Osteoblast (primary cell): ENCODE measurements at regions not wholly inside any gene's neighbourhood (a gene's known extent, or its start where the extent isn't known, plus 50 kb on each side); places are given as distances from the start of the nearest gene placed in this dataset.

Experiments
- DNase-seq: peaks from one replicate; pipeline ENCODE4 v3.0.0; 2011; ENCODE audit warnings: low spot score, mixed read lengths; ENCODE audit not compliant: insufficient read length; ENCODE audit errors: missing footprints
- H2AFZ ChIP-seq: 2 replicates; pipeline ENCODE4 v1.6.0; 2011; ENCODE audit warnings: mild to moderate bottlenecking, low read length
- H3K27ac ChIP-seq: 2 replicates; pipeline ENCODE4 v1.5.1; 2011; ENCODE audit warnings: mild to moderate bottlenecking, low read depth, low read length, moderate library complexity
- H3K27me3 ChIP-seq: 2 replicates; pipeline ENCODE4 v1.6.0; 2012; ENCODE audit warnings: mild to moderate bottlenecking, control low read depth, inconsistent platforms, low read length, moderate library complexity; ENCODE audit not compliant: insufficient read depth
- H3K36me3 ChIP-seq: 2 replicates; pipeline ENCODE4 v1.5.1; 2011; ENCODE audit warnings: mild to moderate bottlenecking, low read length, control low read depth, moderate library complexity; ENCODE audit not compliant: insufficient read depth
- H3K4me1 ChIP-seq: 2 replicates; pipeline ENCODE4 v1.5.1; 2011; ENCODE audit warnings: mild to moderate bottlenecking, low read length, control low read depth, moderate library complexity; ENCODE audit not compliant: insufficient read depth
- H3K4me2 ChIP-seq: 2 replicates; pipeline ENCODE4 v1.6.0; 2011; ENCODE audit warnings: mild to moderate bottlenecking, low read length; ENCODE audit not compliant: insufficient read depth
- H3K4me3 ChIP-seq: fragments of 200-600 bp; sonication (generic); 3 replicates; pipeline ENCODE4 v1.5.1; 2012; ENCODE audit warnings: mild to moderate bottlenecking, low read length, inconsistent platforms; ENCODE audit not compliant: insufficient read depth
- H3K79me2 ChIP-seq: 2 replicates; pipeline ENCODE4 v1.6.0; 2012; ENCODE audit warnings: mild to moderate bottlenecking, low read length, control low read depth, inconsistent platforms; ENCODE audit not compliant: insufficient read depth
- H3K9me3 ChIP-seq: 2 replicates; pipeline ENCODE4 v1.5.1; 2011; ENCODE audit warnings: low read depth, low read length, control low read depth
- H4K20me1 ChIP-seq: 2 replicates; pipeline ENCODE4 v1.6.0; 2012; ENCODE audit warnings: mild to moderate bottlenecking, low read length, control low read depth; ENCODE audit not compliant: insufficient read depth
- CTCF ChIP-seq: IDR thresholded peaks from 2 replicates; pipeline ENCODE4 v1.5.1; 2011; ENCODE audit warnings: mild to moderate bottlenecking, low read depth, low read length, moderate library complexity; ENCODE audit errors: extremely low read depth

- H3K4me3 ChIP-seq = no peak overlapping the region
- H3K36me3 ChIP-seq = no peaks in the 10 kb centered on the region
- peaks cover 1% of the 10 kb centered on the region for H3K27me3 ChIP-seq
- no peaks in the 10 kb centered on the region for H3K4me1 ChIP-seq
- H3K27ac ChIP-seq = no peak overlapping the region
- H2AFZ ChIP-seq = no peak overlapping the region
- DNase-seq = no peak
- no peaks in the 10 kb centered on the region for H3K79me2 ChIP-seq
- TF ChIP-seq CTCF = no peak
- H4K20me1 ChIP-seq = no peaks in the 10 kb centered on the region
- H3K9me3 ChIP-seq = no peaks in the 10 kb centered on the region
- no peak overlapping the region for H3K4me2 ChIP-seq
These were observed 120.7 kb upstream of the GDF10 start for GRCh38 chr10:47179291-47179647.

GRCh38 chr10:47181052-47181849 lies 118.7 kb upstream of the GDF10 start:
- no peak for TF ChIP-seq CTCF
- H3K36me3 ChIP-seq = no peaks in the 10 kb centered on the region
- no peak overlapping the region for H3K4me2 ChIP-seq
- no peak overlapping the region for H2AFZ ChIP-seq
- no peaks in the 10 kb centered on the region for H3K9me3 ChIP-seq
- H3K27ac ChIP-seq = no peak overlapping the region
- no peaks in the 10 kb centered on the region for H4K20me1 ChIP-seq
- no peaks in the 10 kb centered on the region for H3K4me1 ChIP-seq
- H3K79me2 ChIP-seq = no peaks in the 10 kb centered on the region
- no peak overlapping the region for H3K4me3 ChIP-seq
- DNase-seq = no peak
- no peaks in the 10 kb centered on the region for H3K27me3 ChIP-seq

GRCh38 chr10:47182934-47183703 lies 116.9 kb upstream of the GDF10 start:
- Histone ChIP-seq H3K27me3 (no peaks in the 10 kb centered on the region), H3K4me2 (no peak overlapping the region), H3K79me2 (no peaks in the 10 kb centered on the region), H3K36me3 (no peaks in the 10 kb centered on the region), H2AFZ (no peak overlapping the region), H4K20me1 (no peaks in the 10 kb centered on the region), H3K9me3 (no peaks in the 10 kb centered on the region), H3K27ac (no peak overlapping the region), H3K4me3 (no peak overlapping the region), H3K4me1 (no peaks in the 10 kb centered on the region)
- TF ChIP-seq CTCF = no peak
- no peak for DNase-seq

GRCh38 chr10:47183704-47184041 lies 116.3 kb upstream of the GDF10 start:
- Histone ChIP-seq H3K27me3 (no peaks in the 10 kb centered on the region), H3K4me2 (no peak overlapping the region), H3K36me3 (no peaks in the 10 kb centered on the region), H4K20me1 (no peaks in the 10 kb centered on the region), H2AFZ (no peak overlapping the region), H3K9me3 (no peaks in the 10 kb centered on the region), H3K79me2 (no peaks in the 10 kb centered on the region), H3K4me3 (no peak overlapping the region), H3K27ac (no peak overlapping the region), H3K4me1 (no peaks in the 10 kb centered on the region)
- DNase-seq = peak; percentile 51
- no peak for TF ChIP-seq CTCF
